ENCODE measurements at regions not wholly inside any gene's neighbourhood (a gene's known extent, or its start where the extent isn't known, plus 50 kb on each side); places are given as distances from the start of the nearest gene placed in this dataset.

GRCh38 chr6:129778793-129779192, 68.8 kb upstream of the ARHGAP18 start:
- ATAC-seq = no peak

DNA sequence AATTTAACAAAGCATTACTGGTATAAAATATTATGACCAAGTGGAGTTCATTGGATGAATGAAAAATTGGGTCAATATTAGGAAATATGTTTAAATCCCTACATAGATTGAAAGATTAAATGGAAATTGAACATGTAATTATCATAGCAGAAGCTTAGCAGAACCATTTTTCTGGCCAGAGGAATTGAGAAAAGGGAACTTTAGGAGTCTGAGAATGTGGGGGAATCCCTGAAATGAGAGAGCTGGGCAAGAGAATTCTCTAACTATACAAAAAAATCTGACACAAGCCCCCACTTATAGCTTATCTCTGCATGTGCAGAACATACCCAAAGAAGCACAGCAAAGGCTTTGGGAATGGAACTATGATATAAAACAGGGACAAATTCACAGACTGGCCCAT, 67.4 kb upstream of the ARHGAP18 start:
- Histone ChIP-seq H3K4me1 (ENCODE audit: control insufficient read depth, insufficient read depth, low read length) (no peaks in the 10 kb centered on the region), H3K27me3 (ENCODE audit: control insufficient read depth, insufficient read depth) (no peaks in the 10 kb centered on the region), H3K27ac (ENCODE audit: low read length) (no peak overlapping the region), H3K9me3 (ENCODE audit: control insufficient read depth, low read length) (peaks cover 1% of the 10 kb centered on the region), H3K4me3 (ENCODE audit: low read length) (no peak overlapping the region)
- no peak for ATAC-seq
- DNase-seq = no peak
- intact Hi-C loops (cut with DNase I) = no loop called here

More at GRCh38 chr6:129778793-129779192, 68.8 kb upstream of the ARHGAP18 start:
- H3K4me3 ChIP-seq (ENCODE audit: low read length) = no peak overlapping the region
- H3K27me3 ChIP-seq (ENCODE audit: control insufficient read depth, insufficient read depth) = no peaks in the 10 kb centered on the region
- no peak overlapping the region for H3K27ac ChIP-seq (ENCODE audit: low read length)
- intact Hi-C loops (cut with DNase I) = no loop called here
- H3K9me3 ChIP-seq (ENCODE audit: control insufficient read depth, low read length) = peaks cover 1% of the 10 kb centered on the region
- no peaks in the 10 kb centered on the region for H3K4me1 ChIP-seq (ENCODE audit: control insufficient read depth, insufficient read depth, low read length)
- whole genome bisulfite sequencing = 95% methylated on average over 1 of the region's 1 CpG
- no peak for DNase-seq

GRCh38 chr6:129776542-129777330, 66.8 kb upstream of the ARHGAP18 start:
- no peak overlapping the region for H3K27ac ChIP-seq (ENCODE audit: low read length)
- H3K9me3 ChIP-seq (ENCODE audit: control insufficient read depth, low read length) = peaks cover 1% of the 10 kb centered on the region
- intact Hi-C loops (cut with DNase I) = no loop called here
- no peak overlapping the region for H3K4me3 ChIP-seq (ENCODE audit: low read length)
- DNase-seq (no peak), ATAC-seq (no peak)
- no peaks in the 10 kb centered on the region for H3K4me1 ChIP-seq (ENCODE audit: control insufficient read depth, insufficient read depth, low read length)
- 89% methylated on average over 3 of the region's 3 CpGs for WGBS
- no peaks in the 10 kb centered on the region for H3K27me3 ChIP-seq (ENCODE audit: control insufficient read depth, insufficient read depth)

DNA sequence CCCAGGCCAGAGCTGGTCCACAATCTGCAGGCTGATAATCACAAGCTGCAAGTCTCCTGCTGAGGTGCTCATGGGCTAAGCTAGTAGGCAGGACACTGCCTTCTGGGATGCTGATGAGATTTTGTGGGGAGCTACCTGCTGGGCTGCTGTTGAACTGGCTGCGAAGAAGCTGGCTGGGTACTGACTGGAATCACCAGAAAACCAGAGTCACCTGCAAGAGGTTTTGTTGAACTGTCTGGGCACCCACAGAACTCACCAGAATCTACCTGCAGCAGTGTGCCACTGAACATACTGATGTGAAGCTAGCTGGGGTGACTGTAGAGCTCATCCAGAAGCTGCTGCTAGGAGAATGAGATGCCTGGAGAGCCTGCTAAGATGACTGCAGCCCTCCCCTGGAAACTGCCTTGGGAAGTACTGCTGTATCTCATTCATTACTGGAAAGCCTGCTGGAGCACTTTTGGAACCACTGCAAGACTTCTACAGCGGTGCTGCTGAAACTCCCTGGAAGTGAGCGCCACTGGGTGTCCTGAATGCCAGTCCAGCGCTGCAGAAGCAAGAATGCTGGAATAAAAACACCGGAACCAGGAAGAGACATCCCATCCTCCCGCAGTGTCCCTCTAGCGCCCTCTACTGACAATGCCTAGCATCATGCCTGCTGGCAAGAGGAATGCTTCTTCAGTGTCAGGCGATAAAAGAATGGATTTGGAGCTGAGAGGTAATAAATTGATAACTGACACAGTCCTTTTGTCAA, 64.9 kb upstream of the ARHGAP18 start:
- no peaks in the 10 kb centered on the region for H3K27me3 ChIP-seq (ENCODE audit: control insufficient read depth, insufficient read depth)
- peaks cover 1% of the 10 kb centered on the region for H3K9me3 ChIP-seq (ENCODE audit: control insufficient read depth, low read length)
- H3K4me1 ChIP-seq (ENCODE audit: control insufficient read depth, insufficient read depth, low read length) = no peaks in the 10 kb centered on the region
- intact Hi-C loops (cut with DNase I) = no loop called here
- 27% methylated on average over 8 of the region's 8 CpGs for WGBS
- DNase-seq (peak; percentile 48 to 78 (median 70)), ATAC-seq (peak; percentile 61 to 69)
- H3K4me3 ChIP-seq (ENCODE audit: low read length) = no peak overlapping the region
- H3K27ac ChIP-seq (ENCODE audit: low read length) = no peak overlapping the region

- DNase-seq = no peak
- WGBS = 49% methylated on average over 2 of the region's 2 CpGs
- ATAC-seq = no peak
- intact Hi-C loops (cut with DNase I) = no loop called here
- Histone ChIP-seq H3K27ac (ENCODE audit: low read length) (no peak overlapping the region), H3K9me3 (ENCODE audit: control insufficient read depth, low read length) (peaks cover 1% of the 10 kb centered on the region), H3K4me1 (ENCODE audit: control insufficient read depth, insufficient read depth, low read length) (no peaks in the 10 kb centered on the region), H3K27me3 (ENCODE audit: control insufficient read depth, insufficient read depth) (no peaks in the 10 kb centered on the region), H3K4me3 (ENCODE audit: low read length) (no peak overlapping the region)
Observed at GRCh38 chr6:129773304-129773703, 63.3 kb upstream of the ARHGAP18 start.

- H3K9me3 ChIP-seq (ENCODE audit: control insufficient read depth, low read length) = no peaks in the 10 kb centered on the region
- peaks cover 3% of the 10 kb centered on the region for H3K4me1 ChIP-seq (ENCODE audit: control insufficient read depth, insufficient read depth, low read length)
- H3K4me3 ChIP-seq (ENCODE audit: low read length) = no peak overlapping the region
- DNase-seq = no peak
- H3K27ac ChIP-seq (ENCODE audit: low read length) = no peak overlapping the region
- 90% methylated on average over 4 of the region's 4 CpGs for WGBS
- no peaks in the 10 kb centered on the region for H3K27me3 ChIP-seq (ENCODE audit: control insufficient read depth, insufficient read depth)
- no peak for ATAC-seq
- intact Hi-C loops (cut with DNase I) = no loop called here
Observed at GRCh38 chr6:129771678-129772077, 61.7 kb upstream of the ARHGAP18 start.

GRCh38 chr6:129767776-129768485, 58.0 kb upstream of the ARHGAP18 start:
- intact Hi-C loops (cut with DNase I) = no loop called here
- no peak for ATAC-seq
- WGBS = 65% methylated on average over 11 of the region's 11 CpGs
- no peaks in the 10 kb centered on the region for H3K9me3 ChIP-seq (ENCODE audit: control insufficient read depth, low read length)
- H3K4me3 ChIP-seq (ENCODE audit: low read length) = peak overlapping the region; percentile 56
- H3K4me1 ChIP-seq (ENCODE audit: control insufficient read depth, insufficient read depth, low read length) = peaks cover 3% of the 10 kb centered on the region
- DNase-seq = no peak
- H3K27me3 ChIP-seq (ENCODE audit: control insufficient read depth, insufficient read depth) = peaks cover 3% of the 10 kb centered on the region
- H3K27ac ChIP-seq (ENCODE audit: low read length) = no peak overlapping the region

- Histone ChIP-seq H3K27ac (ENCODE audit: low read length) (no peak overlapping the region), H3K4me1 (ENCODE audit: control insufficient read depth, insufficient read depth, low read length) (peaks cover 3% of the 10 kb centered on the region), H3K4me3 (ENCODE audit: low read length) (peak overlapping the region; percentile 56), H3K9me3 (ENCODE audit: control insufficient read depth, low read length) (no peaks in the 10 kb centered on the region), H3K27me3 (ENCODE audit: control insufficient read depth, insufficient read depth) (peaks cover 3% of the 10 kb centered on the region)
- ATAC-seq = peak; percentile 50 to 53
- peak; percentile 13 to 53 (median 37) for DNase-seq
- 1% methylated on average over 36 of the region's 36 CpGs for WGBS
- intact Hi-C loops (cut with DNase I) = no loop called here
Observed at GRCh38 chr6:129766959-129767728, 57.2 kb upstream of the ARHGAP18 start.

DNA sequence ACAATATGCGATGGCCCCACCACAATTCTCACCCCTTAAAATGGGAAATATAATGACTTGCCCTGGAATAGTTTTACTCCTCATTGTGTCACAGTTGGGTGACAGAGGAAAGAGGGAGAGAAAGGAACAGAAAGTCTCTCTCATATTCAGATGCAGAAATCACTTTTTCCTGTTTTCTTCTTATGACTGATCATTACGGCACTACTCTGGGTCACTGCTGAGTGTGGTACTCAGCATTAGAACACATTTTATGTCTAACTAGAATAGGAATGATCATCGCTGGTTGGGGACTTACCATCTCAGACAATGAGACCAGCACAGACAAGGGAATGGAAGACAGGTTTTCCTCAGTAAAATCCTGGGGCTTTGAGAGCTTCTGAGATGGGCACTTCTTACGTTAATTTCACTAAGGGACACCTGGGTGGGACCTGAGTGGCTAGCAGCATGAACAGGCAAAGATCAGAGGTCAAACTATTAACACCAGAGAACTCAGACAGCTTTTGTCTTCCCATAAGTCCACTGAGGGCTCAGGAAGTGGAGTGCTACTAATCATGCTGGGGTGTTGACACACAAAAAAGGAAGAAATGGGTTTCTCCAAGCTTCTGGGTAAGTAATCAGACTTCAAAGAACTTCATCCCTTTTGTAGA, 54.9 kb upstream of the ARHGAP18 start:
- Histone ChIP-seq H3K9me3 (ENCODE audit: control insufficient read depth, low read length) (no peaks in the 10 kb centered on the region), H3K4me3 (ENCODE audit: low read length) (no peak overlapping the region), H3K27me3 (ENCODE audit: control insufficient read depth, insufficient read depth) (peaks cover 3% of the 10 kb centered on the region), H3K4me1 (ENCODE audit: control insufficient read depth, insufficient read depth, low read length) (peaks cover 3% of the 10 kb centered on the region), H3K27ac (ENCODE audit: low read length) (no peak overlapping the region)
- intact Hi-C loops (cut with DNase I) = no loop called here
- 90% methylated on average over 4 of the region's 4 CpGs for WGBS
- no peak for DNase-seq
- no peak for ATAC-seq

DNA sequence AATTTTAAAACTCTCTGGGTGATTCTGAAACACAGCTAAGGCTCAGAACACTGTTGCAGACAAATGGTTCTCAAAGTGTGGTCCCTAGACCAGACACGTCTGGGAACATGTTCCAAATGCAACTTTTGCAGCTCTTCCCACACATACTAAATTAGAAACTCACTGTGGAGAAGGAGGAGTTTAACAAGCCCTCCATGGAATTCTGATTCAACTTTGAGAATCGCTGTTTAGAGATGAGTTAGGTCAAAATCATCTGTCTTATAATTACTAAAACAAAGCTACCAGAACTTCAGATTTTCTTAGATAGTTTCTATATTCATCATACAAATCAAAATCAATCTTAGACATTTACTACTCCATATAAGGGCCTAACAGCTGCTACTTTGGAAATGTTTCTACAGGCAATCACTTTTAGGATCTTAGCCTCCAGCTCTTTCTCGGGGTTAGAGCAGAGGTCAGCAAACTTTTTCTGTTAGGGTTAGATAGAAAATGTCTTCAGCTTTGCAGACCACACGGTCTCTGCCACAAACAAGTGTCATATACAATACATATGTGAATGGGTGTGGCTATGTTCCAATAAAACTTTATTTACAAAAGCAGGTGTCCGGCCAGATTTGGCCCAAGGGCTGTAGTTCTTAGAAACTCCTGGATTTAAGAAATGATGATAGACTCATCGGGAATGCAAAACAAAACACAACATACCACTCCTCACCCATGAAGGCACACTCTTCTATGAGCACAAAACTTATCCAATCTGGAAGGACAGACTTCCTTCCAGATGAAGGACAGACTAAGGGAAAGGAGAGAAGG, 50.0 kb upstream of the ARHGAP18 start:
- ATAC-seq (no peak), DNase-seq (no peak)
- intact Hi-C loops (cut with DNase I) = no loop called here
- Histone ChIP-seq H3K27me3 (ENCODE audit: control insufficient read depth, insufficient read depth) (no peaks in the 10 kb centered on the region), H3K4me1 (ENCODE audit: control insufficient read depth, insufficient read depth, low read length) (no peaks in the 10 kb centered on the region), H3K27ac (ENCODE audit: low read length) (no peak overlapping the region), H3K4me3 (ENCODE audit: low read length) (no peak overlapping the region), H3K9me3 (ENCODE audit: control insufficient read depth, low read length) (no peaks in the 10 kb centered on the region)
- 81% methylated on average over 6 of the region's 6 CpGs for WGBS
